ENCODE measurements at regions not wholly inside any gene's neighbourhood (a gene's known extent, or its start where the extent isn't known, plus 50 kb on each side); places are given as distances from the start of the nearest gene placed in this dataset.

DNA sequence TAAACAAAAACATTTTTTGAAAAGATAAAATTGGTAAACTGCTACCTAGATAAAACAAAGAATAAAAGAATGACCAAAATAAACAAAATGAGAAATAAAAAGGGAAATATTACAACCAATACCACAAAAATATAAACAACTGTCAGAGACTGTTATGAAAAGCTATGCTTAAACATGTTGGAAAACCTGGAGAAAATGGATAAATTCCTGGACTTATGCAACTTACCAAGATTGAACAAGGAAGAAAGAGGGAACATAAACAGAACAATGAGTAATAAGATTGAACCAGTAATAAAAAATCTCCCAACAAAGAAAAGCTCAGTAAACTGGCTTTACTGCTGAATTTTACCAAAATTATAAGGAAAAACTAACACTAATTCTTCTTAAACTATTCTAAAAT, 518.7 kb downstream of the GRXCR1 start:
- DNase-seq (ENCODE audit: low read depth): peak; percentile 39
- no peak overlapping the region for H3K4me3 ChIP-seq (ENCODE audit: low read depth, low read length)
- TF ChIP-seq CTCF (IDR thresholded peaks at IDR 0.05; ENCODE audit: insufficient read depth, low read length): no peak

DNA sequence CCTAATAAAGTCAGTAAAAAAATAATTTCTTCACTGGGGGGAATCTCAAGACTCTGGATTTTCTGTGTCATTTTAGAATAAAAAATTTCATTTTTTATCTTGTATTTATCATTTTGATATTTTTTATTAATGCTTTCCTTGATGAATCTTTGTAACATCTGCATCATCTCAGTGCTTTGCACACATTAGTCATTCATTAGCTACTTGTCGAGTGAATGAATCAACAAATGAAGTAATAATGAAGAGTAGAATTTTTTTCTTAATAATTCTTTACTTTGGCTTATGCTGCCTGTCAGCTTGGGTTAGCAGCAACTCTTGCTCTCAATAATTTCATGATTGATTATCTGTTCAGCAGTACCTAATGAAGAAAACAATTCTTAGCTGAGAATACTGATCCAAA, 530.8 kb downstream of the GRXCR1 start:
- no peak for DNase-seq (ENCODE audit: low read depth)
- TF ChIP-seq CTCF (IDR thresholded peaks at IDR 0.05; ENCODE audit: insufficient read depth, low read length): no peak

DNA sequence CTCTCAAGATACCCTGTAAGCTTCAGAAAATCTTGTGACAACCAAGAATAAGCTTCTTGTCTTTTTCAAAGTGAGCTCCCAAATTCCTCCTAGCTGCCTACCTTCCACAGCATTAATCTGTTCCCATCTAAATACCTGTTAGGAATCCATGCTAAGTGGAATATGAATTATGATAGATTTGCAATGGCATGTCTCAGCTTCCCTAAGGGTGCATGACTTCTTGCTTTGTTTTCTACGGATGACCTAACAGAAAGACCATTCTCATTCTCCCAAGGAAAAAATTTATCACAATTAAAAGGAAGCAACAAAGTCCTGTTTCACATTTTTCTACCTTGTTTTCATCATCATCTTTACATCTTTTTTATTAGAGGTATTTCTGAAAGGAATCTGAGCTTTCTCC, 532.7 kb downstream of the GRXCR1 start:
- no peak overlapping the region for H3K4me3 ChIP-seq (ENCODE audit: low read depth, low read length)
- DNase-seq (ENCODE audit: low read depth): no peak
- no peak for TF ChIP-seq CTCF (IDR thresholded peaks at IDR 0.05; ENCODE audit: insufficient read depth, low read length)

More for the DNA sequence above, 530.8 kb downstream of the GRXCR1 start:
- no peak overlapping the region for H3K4me3 ChIP-seq (ENCODE audit: low read depth, low read length)

DNA sequence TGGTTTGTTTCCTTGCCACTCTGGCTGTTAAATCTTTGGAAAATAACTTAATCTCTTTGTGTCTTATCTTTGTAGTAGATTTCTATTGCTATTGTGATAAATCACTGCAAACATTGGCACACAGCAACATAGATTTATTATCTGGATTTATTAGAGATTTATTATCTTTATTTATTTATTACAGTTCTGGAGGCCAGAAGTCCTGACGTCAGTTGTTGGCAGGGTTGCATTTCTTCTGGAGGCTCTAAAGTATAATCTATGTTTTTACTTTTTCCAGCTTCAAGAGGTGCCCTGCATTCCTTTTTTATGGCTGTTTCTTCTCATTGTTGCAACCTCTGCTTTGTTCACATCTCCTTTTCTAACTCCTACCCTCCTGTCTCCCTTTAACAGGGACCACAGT, 542.8 kb downstream of the GRXCR1 start:
- peak; percentile 32 for DNase-seq (ENCODE audit: low read depth)
- no peak for TF ChIP-seq CTCF (IDR thresholded peaks at IDR 0.05; ENCODE audit: insufficient read depth, low read length)
- H3K4me3 ChIP-seq (ENCODE audit: low read depth, low read length): no peak overlapping the region

DNA sequence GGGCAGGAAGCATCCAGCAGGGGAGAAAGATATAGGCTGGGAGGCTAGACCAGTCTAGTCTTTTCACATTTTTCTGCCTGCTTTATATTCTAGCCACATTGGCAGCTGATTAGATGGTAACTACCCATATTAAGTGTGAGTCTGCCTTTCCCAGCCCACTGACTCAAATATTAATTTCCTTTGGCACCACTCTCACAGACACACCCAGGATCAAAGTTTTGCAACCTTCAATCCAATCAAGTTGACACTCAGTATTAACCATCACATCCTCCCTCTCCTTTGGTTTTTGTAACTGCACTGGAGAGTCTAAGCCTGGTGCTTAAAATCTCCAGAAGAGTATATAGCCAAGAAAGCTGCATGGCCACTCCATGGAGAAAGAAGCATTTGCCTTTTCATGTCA, 560.4 kb downstream of the GRXCR1 start:
- no peak for TF ChIP-seq CTCF (IDR thresholded peaks at IDR 0.05; ENCODE audit: insufficient read depth, low read length)
- no peak for DNase-seq (ENCODE audit: low read depth)
- no peak overlapping the region for H3K4me3 ChIP-seq (ENCODE audit: low read depth, low read length)

- peak; percentile 81 for DNase-seq (ENCODE audit: low read depth)
- TF ChIP-seq CTCF (IDR thresholded peaks at IDR 0.05; ENCODE audit: insufficient read depth, low read length): no peak
- H3K4me3 ChIP-seq (ENCODE audit: low read depth, low read length): no peak overlapping the region
These were observed 563.9 kb downstream of the GRXCR1 start for GRCh38 chr4:43456383-43456782.

- no peak for TF ChIP-seq CTCF (IDR thresholded peaks at IDR 0.05; ENCODE audit: insufficient read depth, low read length)
- no peak overlapping the region for H3K4me3 ChIP-seq (ENCODE audit: low read depth, low read length)
- no peak for DNase-seq (ENCODE audit: low read depth)
These were observed 565.4 kb downstream of the GRXCR1 start for GRCh38 chr4:43457866-43458265.
